Nephron progenitor cell (in vitro differentiated cells): ENCODE measurements at regions not wholly inside any gene's neighbourhood (a gene's known extent, or its start where the extent isn't known, plus 50 kb on each side); places are given as distances from the start of the nearest gene placed in this dataset.

Experiments
- DNase-seq: peaks from one replicate; pipeline ENCODE4 v3.0.0; 2021
- H3K27ac Mint-ChIP-seq: 2 replicates; pipeline ENCODE4 v1.8.0; 2021; ENCODE audit warnings: mild to moderate bottlenecking, moderate library complexity, mixed read lengths
- H3K27me3 Mint-ChIP-seq: 2 replicates; pipeline ENCODE4 v1.8.0; 2021; ENCODE audit warnings: mild to moderate bottlenecking, low read depth, mixed read lengths; ENCODE audit not compliant: poor library complexity
- H3K36me3 Mint-ChIP-seq: 2 replicates; pipeline ENCODE4 v1.8.0; 2021; ENCODE audit warnings: low read depth, mixed read lengths
- H3K4me1 Mint-ChIP-seq: 2 replicates; pipeline ENCODE4 v1.8.0; 2021; ENCODE audit warnings: mixed read lengths
- H3K4me3 Mint-ChIP-seq: 2 replicates; pipeline ENCODE4 v1.8.0; 2021; ENCODE audit warnings: mild to moderate bottlenecking, moderate library complexity, mixed read lengths
- H3K9me3 Mint-ChIP-seq: 2 replicates; pipeline ENCODE4 v1.8.0; 2021; ENCODE audit warnings: mild to moderate bottlenecking, moderate library complexity, mixed read lengths
- CTCF ChIP-seq: fragments of 200-600 bp; sonication (generic); IDR thresholded peaks from 2 replicates; pipeline ENCODE4 v1.5.0; 2021; ENCODE audit warnings: antibody characterized with exemption

- no peak for TF ChIP-seq CTCF
- Mint-ChIP-seq H3K36me3 (no peaks in the 10 kb centered on the region), H3K4me3 (no peak overlapping the region), H3K4me1 (no peaks in the 10 kb centered on the region), H3K9me3 (peaks cover 22% of the 10 kb centered on the region), H3K27ac (no peak overlapping the region), H3K27me3 (no peaks in the 10 kb centered on the region)
- DNase-seq: no peak
Observed at GRCh38 chr4:101710806-101711205, 79.7 kb upstream of the BANK1 start.

- H3K4me1 Mint-ChIP-seq: no peaks in the 10 kb centered on the region
- no peaks in the 10 kb centered on the region for H3K36me3 Mint-ChIP-seq
- peaks cover 9% of the 10 kb centered on the region for H3K9me3 Mint-ChIP-seq
- no peak overlapping the region for H3K27ac Mint-ChIP-seq
- no peaks in the 10 kb centered on the region for H3K27me3 Mint-ChIP-seq
- TF ChIP-seq CTCF: no peak
- no peak overlapping the region for H3K4me3 Mint-ChIP-seq
- no peak for DNase-seq
Observed at GRCh38 chr4:101708293-101709039, 82.1 kb upstream of the BANK1 start.

- Mint-ChIP-seq H3K4me3 (no peak overlapping the region), H3K9me3 (peaks cover 9% of the 10 kb centered on the region), H3K27me3 (no peaks in the 10 kb centered on the region), H3K36me3 (no peaks in the 10 kb centered on the region), H3K27ac (no peak overlapping the region), H3K4me1 (no peaks in the 10 kb centered on the region)
- TF ChIP-seq CTCF: no peak
- no peak for DNase-seq
Observed at GRCh38 chr4:101707596-101707995, 82.9 kb upstream of the BANK1 start.

GRCh38 chr4:101706535-101707057, 83.9 kb upstream of the BANK1 start:
- Mint-ChIP-seq H3K9me3 (peaks cover 9% of the 10 kb centered on the region), H3K27me3 (no peaks in the 10 kb centered on the region), H3K36me3 (no peaks in the 10 kb centered on the region), H3K27ac (no peak overlapping the region), H3K4me3 (no peak overlapping the region), H3K4me1 (no peaks in the 10 kb centered on the region)
- TF ChIP-seq CTCF: no peak
- no peak for DNase-seq

- Mint-ChIP-seq H3K27me3 (peaks cover 3% of the 10 kb centered on the region), H3K36me3 (no peaks in the 10 kb centered on the region), H3K4me3 (no peak overlapping the region)
Observed at GRCh38 chr4:101701551-101701950, 89.0 kb upstream of the BANK1 start.

More at GRCh38 chr4:101701551-101701950, 89.0 kb upstream of the BANK1 start:
- Mint-ChIP-seq H3K4me1 (no peaks in the 10 kb centered on the region), H3K9me3 (peaks cover 6% of the 10 kb centered on the region), H3K27ac (no peak overlapping the region)
- DNase-seq: no peak
- TF ChIP-seq CTCF: no peak
